ENCODE measurements at regions not wholly inside any gene's neighbourhood (a gene's known extent, or its start where the extent isn't known, plus 50 kb on each side); places are given as distances from the start of the nearest gene placed in this dataset.

GRCh38 chr19:30757104-30757836 is 385.1 kb downstream of the ZNF536 start:
- TF ChIP-seq CTCF (IDR thresholded peaks at IDR 0.05), result no peak
- H4K20me1 ChIP-seq (ENCODE audit: insufficient read depth, low read length), result no peaks in the 10 kb centered on the region
- H3K9me3 ChIP-seq (replicated peaks in 1 of 2; ENCODE audit: control insufficient read depth in 1 of 2, insufficient read depth in 1 of 2, low read length in 2 of 2), result no peaks in the 10 kb centered on the region
- H2AFZ ChIP-seq (ENCODE audit: insufficient read depth, low read depth, low read length, poor library complexity, severe bottlenecking), result no peak overlapping the region
- no peaks in the 10 kb centered on the region for H3K27me3 ChIP-seq (ENCODE audit: control insufficient read depth in 2 of 2, insufficient read depth in 2 of 2, low read length in 2 of 2)
- no peak for DNase-seq
- H3K79me2 ChIP-seq (ENCODE audit: insufficient read depth, low read length), result no peaks in the 10 kb centered on the region
- intact Hi-C loops (cut with micrococcal nuclease), result no loop called here
- Mint-ChIP-seq H3K36me3 (no peaks in the 10 kb centered on the region), H3K4me3 (no peak overlapping the region), H3K27ac (no peak overlapping the region), H3K9me3 (peaks cover 0 to 12% (median under 1%) of the 10 kb centered on the region in 7 donors), H3K4me1 (no peaks in the 10 kb centered on the region), H3K27me3 (ENCODE audit: low read depth in 3 of 3) (peaks cover 0 to 7% (median 1%) of the 10 kb centered on the region in 3 donors)
- H3K4me2 ChIP-seq (replicated peaks; ENCODE audit: extremely low read depth, low read length, poor library complexity, severe bottlenecking), result no peak overlapping the region
- no peak overlapping the region for H3K27ac ChIP-seq (ENCODE audit: low read depth in 1 of 2, low read length in 2 of 2)
- no peak overlapping the region for H3K4me3 ChIP-seq (replicated peaks in 1 of 3; ENCODE audit: low read depth in 2 of 3, low read length in 3 of 3)
- WGBS (ENCODE audit: insufficient coverage), result 71% methylated on average over 2 of the region's 10 CpGs
- H3K36me3 ChIP-seq (replicated peaks in 1 of 2; ENCODE audit: control insufficient read depth in 1 of 2, insufficient read depth in 2 of 2, low read length in 2 of 2), result no peaks in the 10 kb centered on the region
- H3K4me1 ChIP-seq (ENCODE audit: control insufficient read depth in 1 of 2, insufficient read depth in 2 of 2, low read length in 2 of 2), result no peaks in the 10 kb centered on the region
- H3K9ac ChIP-seq (ENCODE audit: insufficient read depth, low read length, poor library complexity, severe bottlenecking), result no peak overlapping the region

GRCh38 chr19:30755581-30755980 is 383.4 kb downstream of the ZNF536 start:
- Histone ChIP-seq H3K4me2 (replicated peaks; ENCODE audit: extremely low read depth, low read length, poor library complexity, severe bottlenecking) (no peak overlapping the region), H3K79me2 (ENCODE audit: insufficient read depth, low read length) (no peaks in the 10 kb centered on the region), H3K36me3 (replicated peaks in 1 of 2; ENCODE audit: control insufficient read depth in 1 of 2, insufficient read depth in 2 of 2, low read length in 2 of 2) (no peaks in the 10 kb centered on the region), H3K4me3 (replicated peaks in 1 of 3; ENCODE audit: low read depth in 2 of 3, low read length in 3 of 3) (no peak overlapping the region), H3K4me1 (ENCODE audit: control insufficient read depth in 1 of 2, insufficient read depth in 2 of 2, low read length in 2 of 2) (no peaks in the 10 kb centered on the region), H4K20me1 (ENCODE audit: insufficient read depth, low read length) (no peaks in the 10 kb centered on the region), H2AFZ (ENCODE audit: insufficient read depth, low read depth, low read length, poor library complexity, severe bottlenecking) (no peak overlapping the region), H3K27ac (ENCODE audit: low read depth in 1 of 2, low read length in 2 of 2) (no peak overlapping the region), H3K27me3 (ENCODE audit: control insufficient read depth in 2 of 2, insufficient read depth in 2 of 2, low read length in 2 of 2) (no peaks in the 10 kb centered on the region), H3K9me3 (replicated peaks in 1 of 2; ENCODE audit: control insufficient read depth in 1 of 2, insufficient read depth in 1 of 2, low read length in 2 of 2) (peaks cover 0 to 7% of the 10 kb centered on the region in 2 donors), H3K9ac (ENCODE audit: insufficient read depth, low read length, poor library complexity, severe bottlenecking) (no peak overlapping the region)
- H3K9me3 Mint-ChIP-seq, result peaks cover 0 to 18% (median 3%) of the 10 kb centered on the region in 7 donors
- TF ChIP-seq CTCF (IDR thresholded peaks at IDR 0.05), result no peak
- peaks cover 1 to 7% (median 1%) of the 10 kb centered on the region in 3 donors for H3K27me3 Mint-ChIP-seq (ENCODE audit: low read depth in 3 of 3)
- no peaks in the 10 kb centered on the region for H3K4me1 Mint-ChIP-seq
- no peak overlapping the region for H3K27ac Mint-ChIP-seq
- DNase-seq, result no peak
- H3K4me3 Mint-ChIP-seq, result no peak overlapping the region
- WGBS (ENCODE audit: insufficient coverage), result 86% methylated on average over 7 of the region's 7 CpGs
- H3K36me3 Mint-ChIP-seq, result no peaks in the 10 kb centered on the region
- intact Hi-C loops (cut with micrococcal nuclease), result no loop called here
